ENCODE measurements at regions not wholly inside any gene's neighbourhood (a gene's known extent, or its start where the extent isn't known, plus 50 kb on each side); places are given as distances from the start of the nearest gene placed in this dataset.

- DNase-seq (ENCODE audit: insufficient read length, low spot score) (no peak), FAIRE-seq (no peak)
- no peak for TF ChIP-seq PAX5 (IDR thresholded peaks at IDR 0.05; ENCODE audit: insufficient read depth, low read length, severe bottlenecking)
Observed at GRCh38 chr10:61151059-61151458, 207.1 kb upstream of the RHOBTB1 start.

GRCh38 chr10:61148451-61148850 lies 204.5 kb upstream of the RHOBTB1 start:
- FAIRE-seq (no peak), DNase-seq (ENCODE audit: insufficient read length, low spot score) (no peak)
- no peak for TF ChIP-seq SPI1 (IDR thresholded peaks at IDR 0.05; ENCODE audit: low read depth, low read length)
- TF ChIP-seq POU2F2 (IDR thresholded peaks at IDR 0.05; ENCODE audit: low read depth, low read length), result no peak
- TF ChIP-seq PAX5 (IDR thresholded peaks at IDR 0.05; ENCODE audit: insufficient read depth, low read length, severe bottlenecking), result no peak
- TF ChIP-seq TAF1 (IDR thresholded peaks at IDR 0.05; ENCODE audit: low read depth, low read length), result no peak
- no peak for TF ChIP-seq POLR2A (IDR thresholded peaks at IDR 0.05; ENCODE audit: low read depth, low read length)
- no peak for TF ChIP-seq POLR2AphosphoS5 (IDR thresholded peaks at IDR 0.05; ENCODE audit: low read depth, low read length)

- DNase-seq (ENCODE audit: insufficient read length, low spot score), result no peak
- FAIRE-seq, result no peak
- TF ChIP-seq POLR2A (IDR thresholded peaks at IDR 0.05; ENCODE audit: low read depth, low read length) (no peak), POU2F2 (IDR thresholded peaks at IDR 0.05; ENCODE audit: low read depth, low read length) (no peak), SPI1 (IDR thresholded peaks at IDR 0.05; ENCODE audit: low read depth, low read length) (no peak), TAF1 (IDR thresholded peaks at IDR 0.05; ENCODE audit: low read depth, low read length) (no peak), POLR2AphosphoS5 (IDR thresholded peaks at IDR 0.05; ENCODE audit: low read depth, low read length) (no peak), PAX5 (IDR thresholded peaks at IDR 0.05; ENCODE audit: insufficient read depth, low read length, severe bottlenecking) (no peak)
Observed at GRCh38 chr10:61142987-61143386, 199.0 kb upstream of the RHOBTB1 start.

GRCh38 chr10:61140765-61141392 lies 196.9 kb upstream of the RHOBTB1 start:
- TF ChIP-seq SPI1 (IDR thresholded peaks at IDR 0.05; ENCODE audit: low read depth, low read length) (no peak), TAF1 (IDR thresholded peaks at IDR 0.05; ENCODE audit: low read depth, low read length) (no peak), POU2F2 (IDR thresholded peaks at IDR 0.05; ENCODE audit: low read depth, low read length) (no peak), POLR2A (IDR thresholded peaks at IDR 0.05; ENCODE audit: low read depth, low read length) (no peak), POLR2AphosphoS5 (IDR thresholded peaks at IDR 0.05; ENCODE audit: low read depth, low read length) (no peak), PAX5 (IDR thresholded peaks at IDR 0.05; ENCODE audit: insufficient read depth, low read length, severe bottlenecking) (no peak)
- DNase-seq (ENCODE audit: insufficient read length, low spot score) (no peak), FAIRE-seq (peak; percentile 76)

GRCh38 chr10:61139592-61139953 lies 195.6 kb upstream of the RHOBTB1 start:
- TF ChIP-seq POU2F2 (IDR thresholded peaks at IDR 0.05; ENCODE audit: low read depth, low read length) (no peak), TAF1 (IDR thresholded peaks at IDR 0.05; ENCODE audit: low read depth, low read length) (no peak), SPI1 (IDR thresholded peaks at IDR 0.05; ENCODE audit: low read depth, low read length) (no peak), PAX5 (IDR thresholded peaks at IDR 0.05; ENCODE audit: insufficient read depth, low read length, severe bottlenecking) (no peak), POLR2AphosphoS5 (IDR thresholded peaks at IDR 0.05; ENCODE audit: low read depth, low read length) (no peak), POLR2A (IDR thresholded peaks at IDR 0.05; ENCODE audit: low read depth, low read length) (no peak)
- DNase-seq (ENCODE audit: insufficient read length, low spot score) (no peak), FAIRE-seq (no peak)

GRCh38 chr10:61138708-61139591 lies 195.0 kb upstream of the RHOBTB1 start:
- FAIRE-seq, result no peak
- TF ChIP-seq POLR2AphosphoS5 (IDR thresholded peaks at IDR 0.05; ENCODE audit: low read depth, low read length), result no peak
- no peak for TF ChIP-seq POU2F2 (IDR thresholded peaks at IDR 0.05; ENCODE audit: low read depth, low read length)
- TF ChIP-seq TAF1 (IDR thresholded peaks at IDR 0.05; ENCODE audit: low read depth, low read length), result no peak
- TF ChIP-seq PAX5 (IDR thresholded peaks at IDR 0.05; ENCODE audit: insufficient read depth, low read length, severe bottlenecking), result no peak
- TF ChIP-seq SPI1 (IDR thresholded peaks at IDR 0.05; ENCODE audit: low read depth, low read length), result no peak
- TF ChIP-seq POLR2A (IDR thresholded peaks at IDR 0.05; ENCODE audit: low read depth, low read length), result no peak

GRCh38 chr10:61136139-61136538 lies 192.2 kb upstream of the RHOBTB1 start:
- TF ChIP-seq POLR2AphosphoS5 (IDR thresholded peaks at IDR 0.05; ENCODE audit: low read depth, low read length) (no peak), PAX5 (IDR thresholded peaks at IDR 0.05; ENCODE audit: insufficient read depth, low read length, severe bottlenecking) (no peak), SPI1 (IDR thresholded peaks at IDR 0.05; ENCODE audit: low read depth, low read length) (no peak), TAF1 (IDR thresholded peaks at IDR 0.05; ENCODE audit: low read depth, low read length) (no peak), POU2F2 (IDR thresholded peaks at IDR 0.05; ENCODE audit: low read depth, low read length) (no peak), POLR2A (IDR thresholded peaks at IDR 0.05; ENCODE audit: low read depth, low read length) (no peak)
- no peak for DNase-seq (ENCODE audit: insufficient read length, low spot score)
- no peak for FAIRE-seq

More at GRCh38 chr10:61138708-61139591, 195.0 kb upstream of the RHOBTB1 start:
- no peak for DNase-seq (ENCODE audit: insufficient read length, low spot score)

GRCh38 chr10:61135276-61135721 lies 191.3 kb upstream of the RHOBTB1 start:
- FAIRE-seq (peak; percentile 33), DNase-seq (ENCODE audit: insufficient read length, low spot score) (no peak)
- TF ChIP-seq POU2F2 (IDR thresholded peaks at IDR 0.05; ENCODE audit: low read depth, low read length) (peak; percentile 90), PAX5 (IDR thresholded peaks at IDR 0.05; ENCODE audit: insufficient read depth, low read length, severe bottlenecking) (peak; percentile 46), POLR2AphosphoS5 (IDR thresholded peaks at IDR 0.05; ENCODE audit: low read depth, low read length) (no peak)

GRCh38 chr10:61130366-61130765 lies 186.4 kb upstream of the RHOBTB1 start:
- FAIRE-seq, result no peak
- TF ChIP-seq POU2F2 (IDR thresholded peaks at IDR 0.05; ENCODE audit: low read depth, low read length) (no peak), POLR2A (IDR thresholded peaks at IDR 0.05; ENCODE audit: low read depth, low read length) (no peak), TAF1 (IDR thresholded peaks at IDR 0.05; ENCODE audit: low read depth, low read length) (no peak), PAX5 (IDR thresholded peaks at IDR 0.05; ENCODE audit: insufficient read depth, low read length, severe bottlenecking) (no peak), SPI1 (IDR thresholded peaks at IDR 0.05; ENCODE audit: low read depth, low read length) (no peak), POLR2AphosphoS5 (IDR thresholded peaks at IDR 0.05; ENCODE audit: low read depth, low read length) (no peak)
- DNase-seq (ENCODE audit: insufficient read length, low spot score), result no peak
